ENCODE measurements at regions not wholly inside any gene's neighbourhood (a gene's known extent, or its start where the extent isn't known, plus 50 kb on each side); places are given as distances from the start of the nearest gene placed in this dataset.

DNA sequence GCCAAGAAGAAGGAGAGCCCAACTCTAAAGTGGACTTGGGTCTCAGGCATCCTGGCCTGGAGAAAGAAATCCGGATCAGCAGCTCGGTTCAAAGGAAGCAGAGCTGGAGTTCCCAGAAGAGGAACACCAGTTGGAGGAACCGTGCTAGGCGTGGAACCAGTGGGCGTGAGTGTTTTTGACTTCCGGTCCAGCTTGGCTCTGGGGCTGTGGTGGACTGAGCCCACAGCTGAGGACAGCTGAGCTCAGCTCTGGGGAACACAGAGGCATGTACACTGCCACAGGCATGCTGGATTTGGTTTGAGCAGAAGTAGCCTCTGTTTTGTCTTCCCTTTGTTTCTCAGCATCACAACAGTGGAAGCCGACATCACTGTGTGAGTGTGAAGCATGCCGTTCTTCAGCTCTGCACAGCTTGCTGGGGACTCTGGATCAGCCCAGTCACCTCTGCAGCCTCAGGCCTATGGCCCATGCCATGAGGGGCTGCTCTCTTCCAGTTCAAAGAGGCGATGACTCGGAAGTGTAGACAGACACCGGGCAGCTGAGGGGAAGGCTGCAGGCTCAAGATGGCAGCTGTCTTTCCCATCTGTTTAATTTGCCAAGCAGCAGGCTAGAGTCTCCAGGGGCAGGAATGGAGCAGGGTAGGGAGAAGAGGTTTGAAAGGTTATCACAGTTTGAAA lies 185.8 kb upstream of the UBE3A start:
- TF ChIP-seq ZNF331 (CRISPR knock-in tag; IDR thresholded peaks at IDR 0.05; ENCODE audit: low read depth) (no peak), CTCF (conservative IDR thresholded peaks at IDR 0.05; ENCODE audit: low read depth in 2 of 2) (no peak), EZH2phosphoT487 (IDR thresholded peaks at IDR 0.05; ENCODE audit: unreplicated experiment) (no peak), POLR2AphosphoS5 (IDR thresholded peaks at IDR 0.05; ENCODE audit: low read depth) (no peak), REST (IDR thresholded peaks at IDR 0.05; ENCODE audit: unreplicated experiment) (no peak), EZH2 (IDR thresholded peaks at IDR 0.05; ENCODE audit: low read depth, unreplicated experiment) (no peak), ETS1 (IDR thresholded peaks at IDR 0.05) (no peak), STAT1 (IDR thresholded peaks at IDR 0.05; ENCODE audit: unreplicated experiment) (no peak), CREB1 (CRISPR knock-in tag; IDR thresholded peaks at IDR 0.05; ENCODE audit: low read depth) (no peak), JUNB (IDR thresholded peaks at IDR 0.05; ENCODE audit: unreplicated experiment) (no peak), NANOG (IDR thresholded peaks at IDR 0.05; ENCODE audit: borderline replicate concordance) (no peak), ZNF462 (CRISPR knock-in tag; IDR thresholded peaks at IDR 0.05) (no peak), ZNF114 (CRISPR knock-in tag; IDR thresholded peaks at IDR 0.05) (no peak)

Data from GM23338 (cell line).